Stimulated activated CD8-positive, alpha-beta memory T cell treated with anti-CD3 and anti-CD28 coated beads, Interleukin-15, amount 100 ng/mL, for 1 hour (primary cell): ENCODE measurements at regions not wholly inside any gene's neighbourhood (a gene's known extent, or its start where the extent isn't known, plus 50 kb on each side); places are given as distances from the start of the nearest gene placed in this dataset.
"Not testable (repeated sequence)": the region's sequence is repeated elsewhere in the genome, so short reads cannot be mapped to it uniquely, and the experiment has no call there.

Experiments
- DNase-seq: peaks from one replicate; pipeline ENCODE4 v3.0.0-alpha.2; 2020; ENCODE audit warnings: low read depth

- no peak for DNase-seq
Observed at GRCh38 chr3:5357089-5357488, 169.6 kb downstream of the EDEM1 start.

- DNase-seq, result no peak
Observed at GRCh38 chr3:5358911-5359310, 171.4 kb downstream of the EDEM1 start.

- DNase-seq, result no peak
Observed at GRCh38 chr3:5360453-5360852, 172.9 kb downstream of the EDEM1 start.

- DNase-seq, result no peak
Observed at GRCh38 chr3:5366746-5367145, 179.2 kb downstream of the EDEM1 start.

GRCh38 chr3:5371555-5371954 is 184.0 kb downstream of the EDEM1 start:
- not testable (repeated sequence) for DNase-seq

- DNase-seq, result no peak
Observed at GRCh38 chr3:5376761-5377160, 189.3 kb downstream of the EDEM1 start.

- DNase-seq, result not testable (repeated sequence)
Observed at GRCh38 chr3:5379266-5379665, 191.8 kb downstream of the EDEM1 start.

GRCh38 chr3:5383486-5384263 is 196.2 kb downstream of the EDEM1 start:
- DNase-seq, result not testable (repeated sequence)

- no peak for DNase-seq
Observed at GRCh38 chr3:5384557-5385236, 197.2 kb downstream of the EDEM1 start.

- no peak for DNase-seq
Observed at GRCh38 chr3:5388091-5388490, 200.6 kb downstream of the EDEM1 start.

- DNase-seq, result no peak
Observed at GRCh38 chr3:5389057-5389456, 201.6 kb downstream of the EDEM1 start.

- no peak for DNase-seq
Observed at GRCh38 chr3:5390221-5390620, 202.7 kb downstream of the EDEM1 start.

GRCh38 chr3:5390936-5391625 is 203.6 kb downstream of the EDEM1 start:
- DNase-seq, result no peak

GRCh38 chr3:5401002-5401401 is 213.5 kb downstream of the EDEM1 start:
- no peak for DNase-seq

- DNase-seq, result no peak
Observed at GRCh38 chr3:5404718-5405117, 217.2 kb downstream of the EDEM1 start.

GRCh38 chr3:5411786-5412185 is 224.3 kb downstream of the EDEM1 start:
- DNase-seq, result no peak

- no peak for DNase-seq
Observed at GRCh38 chr3:5423076-5423475, 235.6 kb downstream of the EDEM1 start.

GRCh38 chr3:5423523-5423922 is 236.0 kb downstream of the EDEM1 start:
- no peak for DNase-seq

GRCh38 chr3:5425371-5425770 is 237.9 kb downstream of the EDEM1 start:
- no peak for DNase-seq

- DNase-seq, result peak; percentile 39
Observed at GRCh38 chr3:5426094-5426883, 238.8 kb downstream of the EDEM1 start.

GRCh38 chr3:5427021-5427420 is 239.5 kb downstream of the EDEM1 start:
- no peak for DNase-seq

- DNase-seq, result no peak
Observed at GRCh38 chr3:5427938-5428337, 240.4 kb downstream of the EDEM1 start.
